Stimulated activated CD4-positive, alpha-beta T cell treated with anti-CD3 and anti-CD28 coated beads, Interleukin-15, amount 100 ng/mL, for 48 hours (primary cell): ENCODE measurements at regions not wholly inside any gene's neighbourhood (a gene's known extent, or its start where the extent isn't known, plus 50 kb on each side); places are given as distances from the start of the nearest gene placed in this dataset.

Source experiments
- DNase-seq, 2 donors: peaks; one replicate each; pipeline ENCODE4 v3.0.0-alpha.2; 2020; ENCODE audit warnings: low read depth in 2 of 2

GRCh38 chr7:42378149-42378548 lies 141.1 kb upstream of the GLI3 start:
- DNase-seq, result no peak

- DNase-seq, result no peak
Observed at GRCh38 chr7:42373285-42373684, 136.3 kb upstream of the GLI3 start.

GRCh38 chr7:42372479-42372878 lies 135.5 kb upstream of the GLI3 start:
- DNase-seq, result no peak

- DNase-seq, result no peak
Observed at GRCh38 chr7:42359946-42360345, 122.9 kb upstream of the GLI3 start.

GRCh38 chr7:42351316-42351935 lies 114.4 kb upstream of the GLI3 start:
- DNase-seq, result no peak

GRCh38 chr7:42350801-42351200 lies 113.8 kb upstream of the GLI3 start:
- DNase-seq, result no peak

- no peak for DNase-seq
Observed at GRCh38 chr7:42348631-42349030, 111.6 kb upstream of the GLI3 start.

GRCh38 chr7:42348071-42348470 lies 111.1 kb upstream of the GLI3 start:
- DNase-seq, result no peak

- DNase-seq, result no peak
Observed at GRCh38 chr7:42347616-42348015, 110.6 kb upstream of the GLI3 start.

GRCh38 chr7:42345478-42346299 lies 108.7 kb upstream of the GLI3 start:
- DNase-seq, result no peak

GRCh38 chr7:42344198-42344755 lies 107.3 kb upstream of the GLI3 start:
- DNase-seq, result no peak

GRCh38 chr7:42342381-42342780 lies 105.4 kb upstream of the GLI3 start:
- no peak for DNase-seq

- no peak for DNase-seq
Observed at GRCh38 chr7:42340436-42340835, 103.4 kb upstream of the GLI3 start.

- no peak for DNase-seq
Observed at GRCh38 chr7:42338916-42339540, 102.0 kb upstream of the GLI3 start.

- DNase-seq, result no peak
Observed at GRCh38 chr7:42338231-42338915, 101.4 kb upstream of the GLI3 start.

GRCh38 chr7:42337225-42337905 lies 100.4 kb upstream of the GLI3 start:
- no peak for DNase-seq

- no peak for DNase-seq
Observed at GRCh38 chr7:42332605-42333222, 95.7 kb upstream of the GLI3 start.

- DNase-seq, result no peak
Observed at GRCh38 chr7:42319631-42320030, 82.6 kb upstream of the GLI3 start.

- no peak for DNase-seq
Observed at GRCh38 chr7:42315631-42316030, 78.6 kb upstream of the GLI3 start.

GRCh38 chr7:42315103-42315502 lies 78.1 kb upstream of the GLI3 start:
- DNase-seq, result no peak

GRCh38 chr7:42314696-42315095 lies 77.7 kb upstream of the GLI3 start:
- no peak for DNase-seq
